ENCODE measurements at regions not wholly inside any gene's neighbourhood (a gene's known extent, or its start where the extent isn't known, plus 50 kb on each side); places are given as distances from the start of the nearest gene placed in this dataset.

DNA sequence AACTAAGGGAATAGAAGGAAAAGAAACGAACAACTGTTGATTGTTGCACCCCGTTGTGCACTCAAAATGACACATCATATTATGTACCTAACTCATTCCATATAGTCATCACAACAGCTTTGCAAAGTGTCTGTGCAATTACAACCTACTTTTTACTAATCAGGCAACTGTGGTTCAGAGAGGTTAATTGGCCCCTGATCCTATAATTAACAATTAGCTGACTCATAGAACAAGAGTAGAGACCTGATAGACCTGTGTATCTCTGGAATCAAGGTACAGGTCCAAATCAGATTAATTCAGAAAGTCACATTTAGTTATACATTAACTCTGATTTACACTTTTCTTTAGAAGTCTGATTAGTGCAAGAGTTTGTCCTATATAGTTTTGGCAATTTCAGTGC is 122.5 kb upstream of the CDK13 start:
- TF ChIP-seq EP300 (IDR thresholded peaks at IDR 0.05; ENCODE audit: borderline replicate concordance) (no peak), TAF1 (IDR thresholded peaks at IDR 0.05; ENCODE audit: low read depth) (no peak)
